Bronchial epithelial cell (primary cell): ENCODE measurements at regions not wholly inside any gene's neighbourhood (a gene's known extent, or its start where the extent isn't known, plus 50 kb on each side); places are given as distances from the start of the nearest gene placed in this dataset.

Experiments used
- DNase-seq: peaks from one replicate; pipeline ENCODE4 v3.0.0-alpha.2; 2010; ENCODE audit warnings: low read depth
- FAIRE-seq: peaks from 2 replicates; lab custom pipeline; 2011; peaks lifted over from hg19 to GRCh38; lab: Jason Lieb, UNC
- H3K27me3 ChIP-seq: 2 replicates; pipeline ENCODE4 v1.5.1; 2011; ENCODE audit warnings: low read length; ENCODE audit not compliant: control insufficient read depth, insufficient read depth
- H3K36me3 ChIP-seq: 2 replicates; pipeline ENCODE4 v1.5.1; 2011; ENCODE audit warnings: low read length; ENCODE audit not compliant: control insufficient read depth, insufficient read depth
- H3K4me3 ChIP-seq: 2 replicates; pipeline ENCODE4 v1.5.1; 2011; ENCODE audit warnings: mild to moderate bottlenecking, low read depth, low read length, control low read depth
- CTCF ChIP-seq: IDR thresholded peaks from 2 replicates; pipeline ENCODE4 v1.5.1; 2011; ENCODE audit warnings: mild to moderate bottlenecking, moderate library complexity, low read length, control low read depth, inconsistent platforms; ENCODE audit not compliant: insufficient read depth, severe bottlenecking

DNA sequence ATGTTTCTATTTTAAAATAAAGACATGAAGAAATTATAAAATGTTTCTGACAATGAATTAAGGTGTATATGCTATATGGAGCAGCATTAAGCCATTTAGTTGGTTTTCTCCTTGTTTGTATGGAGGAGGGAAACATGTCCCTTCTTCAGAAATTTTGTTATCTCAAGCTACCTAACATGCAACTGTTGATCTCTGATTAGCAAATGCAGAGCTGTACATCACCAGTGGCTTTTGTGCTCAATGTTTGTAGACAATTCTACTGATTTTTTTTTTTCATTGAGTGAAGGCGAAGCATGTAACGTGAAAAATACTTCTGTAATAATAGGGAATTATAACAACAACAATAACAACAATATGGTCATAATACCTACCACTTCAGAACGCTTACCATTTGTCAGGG lies 463.7 kb downstream of the PLPP3 start:
- no peaks in the 10 kb centered on the region for H3K27me3 ChIP-seq
- FAIRE-seq (no peak), DNase-seq (no peak)
- H3K4me3 ChIP-seq, result no peak overlapping the region
- no peaks in the 10 kb centered on the region for H3K36me3 ChIP-seq
- TF ChIP-seq CTCF, result no peak

DNA sequence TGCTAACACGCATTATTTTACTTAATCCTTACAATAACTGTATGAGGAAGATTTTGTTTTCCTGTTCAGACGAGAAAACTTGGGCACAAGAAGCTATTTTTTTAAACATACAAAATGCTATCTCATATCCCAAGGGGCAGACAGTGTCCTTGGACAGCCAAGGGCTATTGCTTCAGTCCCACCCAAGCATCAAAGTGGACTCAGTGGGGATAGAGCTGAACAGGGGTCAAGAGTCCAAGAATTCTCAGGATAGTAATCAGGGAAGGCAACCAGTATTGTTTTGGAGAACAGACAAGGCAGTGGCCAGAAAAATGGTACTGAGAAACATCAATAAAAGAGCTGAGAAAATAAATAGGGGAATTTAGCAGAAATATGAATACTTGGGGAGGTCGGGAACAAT lies 465.7 kb downstream of the PLPP3 start:
- Histone ChIP-seq H3K36me3 (no peaks in the 10 kb centered on the region), H3K27me3 (no peaks in the 10 kb centered on the region), H3K4me3 (no peak overlapping the region)
- DNase-seq (no peak), FAIRE-seq (no peak)
- TF ChIP-seq CTCF, result no peak

- no peak overlapping the region for H3K4me3 ChIP-seq
- no peak for DNase-seq
- H3K27me3 ChIP-seq, result no peaks in the 10 kb centered on the region
- H3K36me3 ChIP-seq, result no peaks in the 10 kb centered on the region
- FAIRE-seq, result no peak
- TF ChIP-seq CTCF, result no peak
Measured at GRCh38 chr1:56107275-56107638, 472.1 kb downstream of the PLPP3 start.

GRCh38 chr1:56106531-56107274 lies 472.7 kb downstream of the PLPP3 start:
- no peak overlapping the region for H3K4me3 ChIP-seq
- DNase-seq (no peak), FAIRE-seq (no peak)
- H3K36me3 ChIP-seq, result no peaks in the 10 kb centered on the region
- H3K27me3 ChIP-seq, result peaks cover 2% of the 10 kb centered on the region
- no peak for TF ChIP-seq CTCF

GRCh38 chr1:56105397-56105796 lies 474.0 kb downstream of the PLPP3 start:
- FAIRE-seq (no peak), DNase-seq (no peak)
- H3K36me3 ChIP-seq, result no peaks in the 10 kb centered on the region
- no peak overlapping the region for H3K4me3 ChIP-seq
- peaks cover 2% of the 10 kb centered on the region for H3K27me3 ChIP-seq
- TF ChIP-seq CTCF, result no peak

DNA sequence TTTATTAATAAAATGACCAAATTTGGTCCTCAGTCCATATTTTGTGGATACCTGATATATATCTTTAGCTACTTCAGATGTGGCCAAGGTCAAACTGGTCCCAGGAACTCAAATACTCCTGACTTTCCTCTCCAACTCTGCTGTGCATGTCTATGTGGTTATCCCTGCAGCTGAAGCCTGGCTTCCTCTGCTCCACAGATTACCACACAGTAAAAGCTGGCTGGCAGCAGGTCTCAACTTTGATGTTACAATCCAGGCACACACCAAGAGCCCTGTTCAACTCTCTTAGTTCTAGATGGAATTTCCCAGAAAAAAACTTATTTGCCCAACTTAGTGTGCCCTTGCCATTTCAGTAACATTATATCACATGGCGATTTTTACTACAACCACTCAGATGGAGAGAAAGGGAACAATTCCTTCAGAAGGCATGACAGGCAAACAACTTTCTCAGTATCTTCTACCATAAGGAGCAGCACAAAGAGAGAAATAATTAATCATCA lies 479.5 kb downstream of the PLPP3 start:
- no peak overlapping the region for H3K4me3 ChIP-seq
- FAIRE-seq, result no peak

More for the DNA sequence above, 479.5 kb downstream of the PLPP3 start:
- Histone ChIP-seq H3K36me3 (no peaks in the 10 kb centered on the region), H3K27me3 (peaks cover 2% of the 10 kb centered on the region)
- DNase-seq, result no peak
- no peak for TF ChIP-seq CTCF
